NB4 (cell line): ENCODE measurements at regions not wholly inside any gene's neighbourhood (a gene's known extent, or its start where the extent isn't known, plus 50 kb on each side); places are given as distances from the start of the nearest gene placed in this dataset.

Source experiments
- DNase-seq: peaks from one replicate; pipeline ENCODE4 v3.0.0; 2010; ENCODE audit warnings: low read depth
- H3K4me3 ChIP-seq: one replicate; pipeline ENCODE4 v1.5.1; 2011; ENCODE audit warnings: mild to moderate bottlenecking, low read depth, low read length, moderate library complexity
- CTCF ChIP-seq: IDR thresholded peaks from one replicate; pipeline ENCODE4 v1.5.1; 2012; ENCODE audit warnings: low read depth, low read length
- MAX ChIP-seq: IDR thresholded peaks from 2 replicates; pipeline ENCODE4 v1.6.1; 2011; ENCODE audit warnings: low read depth, low read length
- MYC ChIP-seq: IDR thresholded peaks from 2 replicates; pipeline ENCODE4 v1.6.1; 2011; ENCODE audit warnings: low read depth, low read length
- POLR2A ChIP-seq: IDR thresholded peaks from 2 replicates; pipeline ENCODE4 v1.6.1; 2011; ENCODE audit warnings: mild to moderate bottlenecking; ENCODE audit not compliant: insufficient read length; ENCODE audit errors: extremely low read depth

GRCh38 chr5:125233944-125234343 lies 487.5 kb upstream of the ZNF608 start:
- TF ChIP-seq MAX (no peak), CTCF (no peak), POLR2A (no peak), MYC (no peak)
- H3K4me3 ChIP-seq: no peak overlapping the region
- no peak for DNase-seq

- no peak for TF ChIP-seq POLR2A
- TF ChIP-seq MYC: no peak
- TF ChIP-seq CTCF: no peak
- TF ChIP-seq MAX: no peak
Observed at GRCh38 chr5:125236007-125236406, 489.6 kb upstream of the ZNF608 start.

GRCh38 chr5:125236981-125237380 lies 490.5 kb upstream of the ZNF608 start:
- no peak for DNase-seq
- H3K4me3 ChIP-seq: no peak overlapping the region
- TF ChIP-seq MYC: no peak
- no peak for TF ChIP-seq CTCF
- TF ChIP-seq POLR2A: no peak
- no peak for TF ChIP-seq MAX

More at GRCh38 chr5:125236007-125236406, 489.6 kb upstream of the ZNF608 start:
- no peak overlapping the region for H3K4me3 ChIP-seq
- no peak for DNase-seq

- H3K4me3 ChIP-seq: no peak overlapping the region
- no peak for DNase-seq
- TF ChIP-seq MAX (no peak), POLR2A (no peak), MYC (no peak), CTCF (no peak)
Observed at GRCh38 chr5:125244531-125244930, 498.1 kb upstream of the ZNF608 start.

GRCh38 chr5:125245216-125245615 lies 498.8 kb upstream of the ZNF608 start:
- TF ChIP-seq MAX (no peak), CTCF (no peak), MYC (no peak), POLR2A (no peak)
- no peak overlapping the region for H3K4me3 ChIP-seq
- no peak for DNase-seq

GRCh38 chr5:125249400-125249799 lies 503.0 kb upstream of the ZNF608 start:
- no peak for DNase-seq
- H3K4me3 ChIP-seq: no peak overlapping the region
- TF ChIP-seq POLR2A (no peak), MAX (no peak), CTCF (no peak), MYC (no peak)
